ENCODE measurements at regions not wholly inside any gene's neighbourhood (a gene's known extent, or its start where the extent isn't known, plus 50 kb on each side); places are given as distances from the start of the nearest gene placed in this dataset.

DNA sequence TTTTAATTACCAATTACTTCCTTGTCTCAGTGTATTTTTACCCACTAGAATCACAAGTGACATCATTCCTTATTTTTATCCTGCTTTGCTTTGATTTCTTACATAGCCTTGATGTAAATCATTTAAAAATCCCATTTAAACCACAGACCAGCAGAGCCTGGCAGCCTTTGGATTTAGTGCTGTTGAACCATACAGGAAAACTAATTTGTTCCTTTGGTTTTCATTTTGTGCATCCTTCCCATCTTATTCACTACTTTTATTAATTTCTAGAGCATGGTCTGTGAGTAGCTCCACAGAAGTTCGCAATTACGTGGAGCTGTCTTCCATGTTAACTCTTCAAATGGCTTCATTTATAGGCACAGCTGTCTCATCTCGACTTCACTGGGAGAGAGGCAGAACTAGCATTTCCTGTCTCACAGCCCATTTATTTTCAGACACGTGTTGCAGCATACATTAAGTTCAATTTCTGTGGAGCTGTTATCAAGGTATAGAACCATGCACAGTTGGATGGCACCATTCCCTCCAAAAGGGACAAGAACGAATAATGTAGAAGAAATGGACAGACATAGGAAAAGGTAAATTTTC is 235.3 kb downstream of the MRPL39 start:
- no peak for DNase-seq

DNA sequence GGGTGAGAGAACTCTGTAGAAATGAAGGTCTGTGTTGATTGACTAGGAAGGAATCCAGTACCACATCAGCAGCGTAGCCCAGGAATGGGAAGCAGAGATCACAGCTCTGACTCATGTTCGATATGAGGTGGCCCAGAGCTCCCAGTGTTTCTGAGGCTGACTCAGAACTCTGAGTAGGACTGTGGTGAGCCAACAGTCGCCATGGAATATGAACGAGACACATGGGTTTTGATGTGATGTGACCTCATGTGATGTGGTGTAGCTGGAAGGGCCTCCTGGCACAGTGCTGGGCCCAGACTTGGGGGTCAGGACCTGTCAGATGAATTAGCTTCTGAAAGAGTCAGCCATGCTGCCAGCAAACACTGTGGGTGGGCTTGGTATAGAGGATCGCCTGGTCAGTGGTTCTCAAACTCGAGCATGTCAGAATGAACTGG is 237.0 kb downstream of the MRPL39 start:
- DNase-seq, result no peak

DNA sequence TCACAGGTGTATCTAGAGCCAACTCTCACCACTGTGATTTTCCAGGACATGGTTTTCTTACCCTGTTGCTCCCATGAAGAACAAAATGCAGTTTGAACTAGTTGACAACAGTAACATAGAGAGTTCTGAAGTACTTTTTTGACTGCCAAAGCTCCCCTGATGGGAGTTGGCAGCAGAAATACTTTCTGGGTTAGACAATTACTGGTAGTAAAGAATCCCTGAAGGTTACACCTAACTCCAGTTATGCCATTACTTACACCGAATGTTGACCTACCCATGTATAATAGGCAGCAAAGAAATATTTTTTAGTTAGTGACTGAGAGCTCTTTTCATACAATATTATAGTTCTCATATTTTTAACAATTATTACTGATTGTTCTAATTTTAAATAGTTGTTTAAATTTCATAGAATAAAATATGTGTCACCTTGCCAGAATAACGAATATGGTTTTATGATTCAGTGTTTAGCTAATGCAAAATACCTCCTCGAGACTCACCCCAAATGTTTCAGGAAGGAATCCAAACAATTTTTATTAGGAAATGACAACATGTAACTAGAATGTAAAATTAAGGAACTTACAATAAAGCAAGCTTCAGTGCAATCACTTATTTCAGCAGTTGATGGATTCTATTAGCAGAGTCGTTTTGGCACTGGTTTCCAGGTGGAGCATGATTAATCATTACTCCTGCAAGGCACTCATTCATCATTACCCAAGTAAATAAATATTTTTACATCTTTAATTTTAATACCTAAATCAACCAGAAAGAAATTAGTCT is 237.6 kb downstream of the MRPL39 start:
- DNase-seq, result no peak

DNA sequence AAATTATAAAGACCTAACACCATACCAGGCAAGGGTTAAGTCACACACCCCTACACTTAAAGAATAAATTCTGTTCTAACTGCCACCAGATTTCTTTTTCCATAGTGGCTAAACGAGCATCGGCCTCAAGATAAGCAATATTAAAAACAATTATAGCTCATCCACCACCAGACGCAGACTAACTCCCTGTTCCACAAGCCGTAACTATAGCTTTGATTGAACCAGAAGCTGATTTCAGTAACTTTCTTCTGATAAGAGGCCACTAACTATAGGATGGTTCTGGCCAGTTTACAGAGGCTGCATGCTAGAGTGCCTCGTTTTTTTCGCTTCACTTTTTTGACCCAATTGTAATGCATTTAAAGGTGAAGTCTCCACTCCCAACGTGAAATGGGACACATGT is 238.8 kb downstream of the MRPL39 start:
- no peak for DNase-seq

DNA sequence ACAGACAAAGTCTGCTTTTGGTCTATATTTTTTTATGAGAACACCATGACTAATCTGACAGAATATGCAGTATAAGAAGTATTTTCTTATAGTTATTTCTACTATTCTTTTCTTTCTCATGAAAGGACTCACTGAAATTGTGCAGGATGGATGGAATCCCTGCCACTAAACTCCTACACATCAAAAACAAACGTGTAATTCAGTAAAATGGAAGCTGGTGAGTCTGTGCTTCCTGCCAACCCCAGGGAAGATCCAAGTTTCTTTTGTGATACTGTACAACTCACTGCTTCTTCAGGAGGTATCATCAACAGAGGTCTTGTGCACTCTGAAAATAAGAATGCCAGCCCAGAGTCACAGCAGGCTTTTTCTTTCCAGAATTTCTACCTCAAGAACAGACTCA is 241.2 kb downstream of the MRPL39 start:
- no peak for DNase-seq

DNA sequence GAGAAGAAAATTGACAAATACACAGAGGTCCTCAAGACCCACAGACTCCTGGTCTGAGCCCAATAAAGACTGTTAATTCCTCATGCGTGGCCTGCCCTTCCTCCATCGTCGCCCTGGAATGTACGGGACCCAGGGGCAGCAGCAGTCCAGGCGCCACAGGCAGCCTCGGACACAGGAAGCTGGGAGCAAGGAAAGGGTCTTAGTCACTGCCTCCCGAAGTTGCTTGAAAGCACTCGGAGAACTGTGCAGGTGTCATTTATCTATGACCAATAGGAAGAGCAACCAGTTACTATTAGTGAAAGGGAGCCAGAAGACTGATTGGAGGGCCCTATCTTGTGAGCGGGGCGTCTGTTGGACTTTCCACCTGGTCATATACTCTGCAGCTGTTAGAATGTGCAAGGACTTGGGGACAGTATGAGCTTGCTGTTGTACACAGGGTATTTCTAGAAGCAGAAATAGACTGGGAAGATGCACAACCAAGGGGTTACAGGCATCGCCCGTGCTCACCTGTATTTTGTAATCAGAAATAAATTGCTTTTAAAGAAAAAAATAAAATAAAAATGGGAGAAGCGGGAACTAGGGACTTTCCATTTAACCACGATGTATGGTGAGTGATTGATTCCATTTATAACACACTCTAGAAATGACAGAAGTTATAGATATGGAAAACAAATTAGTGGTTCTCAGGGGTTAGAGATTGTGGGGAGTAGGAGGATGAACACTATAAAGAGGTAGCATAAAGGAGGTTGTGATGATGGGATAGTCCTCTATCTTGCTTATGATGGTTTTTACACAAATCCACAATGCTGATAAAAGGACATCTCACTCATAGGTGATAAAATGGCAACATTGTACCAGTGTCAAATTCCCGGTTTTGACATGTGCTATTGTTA is 244.7 kb downstream of the MRPL39 start:
- DNase-seq, result no peak

DNA sequence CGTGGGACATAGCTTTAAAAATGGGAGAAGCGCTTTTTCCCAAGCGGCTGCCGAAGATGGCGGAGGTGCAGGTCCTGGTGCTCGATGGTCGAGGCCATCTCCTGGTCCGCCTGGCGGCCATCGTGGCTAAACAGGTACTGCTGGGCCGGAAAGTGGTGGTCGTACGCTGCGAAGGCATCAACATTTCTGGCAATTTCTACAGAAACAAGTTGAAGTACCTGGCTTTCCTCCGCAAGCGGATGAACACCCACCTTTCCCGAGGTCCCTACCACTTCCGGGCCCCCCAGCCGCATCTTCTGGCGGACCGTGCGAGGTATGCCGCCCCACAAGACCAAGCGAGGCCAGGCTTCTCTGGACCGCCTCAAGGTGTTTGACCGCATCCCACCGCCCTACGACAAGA is 245.5 kb downstream of the MRPL39 start:
- DNase-seq, result no peak

DNA sequence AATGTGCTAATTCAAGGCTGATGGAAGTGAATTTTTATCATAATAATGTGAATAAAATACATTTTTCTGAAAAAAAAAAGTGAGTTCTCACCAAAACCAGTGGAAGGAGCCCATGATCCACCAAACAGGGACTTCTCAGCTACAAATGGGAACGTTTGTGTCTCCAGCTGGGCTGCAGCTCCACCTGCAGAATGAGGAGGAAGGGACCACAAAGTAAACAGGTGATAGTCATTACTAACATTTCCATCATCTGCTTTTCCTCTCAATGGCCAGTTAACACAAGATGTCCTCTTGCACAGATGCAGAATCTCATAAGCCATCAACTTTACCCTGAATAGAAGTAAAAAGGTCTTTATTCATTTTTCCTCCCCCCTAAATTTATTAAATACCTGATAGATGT is 246.2 kb downstream of the MRPL39 start:
- no peak for DNase-seq

DNA sequence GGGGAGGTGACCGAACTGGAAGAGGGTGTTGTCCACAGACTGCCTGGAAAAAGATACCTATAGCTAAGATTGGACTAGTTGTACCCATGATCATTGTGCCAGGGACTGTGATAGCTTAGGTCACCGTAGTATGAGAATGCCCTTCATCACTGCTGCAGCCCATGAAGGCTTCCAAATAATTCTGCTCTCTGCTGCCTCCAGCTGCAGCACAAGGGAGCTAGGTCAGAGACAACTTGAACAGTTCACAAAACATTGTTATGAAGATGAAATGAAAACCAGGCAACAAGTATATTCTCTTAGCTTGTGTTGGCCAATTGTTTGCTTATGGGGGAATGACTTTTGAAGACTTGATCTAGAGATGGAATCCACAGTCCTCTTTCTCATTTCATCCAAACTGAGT is 246.7 kb downstream of the MRPL39 start:
- DNase-seq, result no peak

DNA sequence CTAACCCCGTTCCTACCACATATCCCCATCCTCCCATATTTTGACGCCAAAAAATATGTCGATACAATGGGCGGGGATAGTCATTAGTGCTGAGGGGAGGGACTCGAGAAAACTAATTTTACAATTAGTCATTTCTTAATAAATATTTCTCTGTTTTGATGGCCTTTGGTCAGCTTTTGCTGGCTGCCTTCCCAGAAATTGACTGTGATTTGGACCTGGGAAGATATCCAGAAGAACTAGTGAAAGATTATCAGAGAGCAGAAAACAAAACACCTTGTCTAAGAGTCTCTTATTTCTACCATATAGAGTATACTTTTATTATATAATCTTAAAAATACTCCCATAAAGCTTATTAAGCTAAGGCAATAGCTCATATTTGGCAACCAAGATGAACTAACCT is 247.6 kb downstream of the MRPL39 start:
- no peak for DNase-seq

DNA sequence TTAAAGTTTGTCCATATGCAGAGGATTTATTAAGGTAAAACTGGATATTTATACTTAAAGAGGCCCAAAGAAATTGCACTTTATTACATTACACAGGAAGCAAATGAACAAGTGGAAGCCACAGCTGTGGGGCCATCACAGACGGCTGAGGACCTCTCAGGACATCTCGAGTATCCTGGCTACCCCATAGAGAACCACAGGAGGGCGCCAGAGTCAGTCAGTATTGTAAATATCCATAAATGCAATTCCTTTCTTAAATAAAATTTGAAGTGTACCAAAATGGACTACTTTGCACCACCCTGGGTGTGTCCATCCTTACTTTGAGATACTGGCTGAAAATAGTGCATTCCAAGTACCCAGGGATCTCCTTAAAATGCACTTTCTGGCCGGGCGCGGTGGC is 257.2 kb downstream of the MRPL39 start:
- no peak for DNase-seq

DNA sequence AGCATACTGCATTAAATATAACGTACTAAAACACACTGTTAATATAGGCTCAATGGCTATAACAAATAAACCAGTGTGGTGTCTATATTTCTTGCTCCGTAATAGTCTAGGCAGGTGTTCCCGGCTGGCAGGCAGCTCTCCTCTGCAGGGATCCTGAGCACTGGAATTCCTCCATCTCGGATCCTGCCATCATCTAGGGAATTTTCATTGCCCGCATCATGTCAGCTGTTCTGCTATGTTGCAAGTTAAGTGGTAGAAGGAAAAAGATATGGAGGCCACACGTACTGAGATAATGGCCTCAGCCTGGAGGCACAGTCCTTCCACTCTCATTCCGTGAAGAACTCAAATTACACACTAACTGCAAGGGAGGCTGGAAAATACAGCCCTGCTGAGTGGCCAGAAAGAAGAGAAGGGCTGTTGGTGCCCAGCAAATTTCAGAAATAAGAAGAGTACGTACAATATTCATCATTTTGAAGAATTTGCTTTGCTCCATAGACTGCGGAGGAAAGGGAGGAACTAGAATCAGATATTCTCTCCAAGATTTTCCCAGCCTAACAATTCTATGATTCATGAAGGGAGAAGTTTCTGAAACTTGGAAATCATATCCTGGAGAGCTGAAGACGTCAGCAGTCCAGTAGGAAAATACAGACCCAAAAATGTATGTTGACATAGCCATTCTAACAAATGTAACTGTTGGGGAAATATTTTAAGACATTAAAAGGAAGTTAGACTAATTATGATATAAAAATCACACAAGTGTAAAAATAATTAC is 263.3 kb downstream of the MRPL39 start:
- no peak for DNase-seq

DNA sequence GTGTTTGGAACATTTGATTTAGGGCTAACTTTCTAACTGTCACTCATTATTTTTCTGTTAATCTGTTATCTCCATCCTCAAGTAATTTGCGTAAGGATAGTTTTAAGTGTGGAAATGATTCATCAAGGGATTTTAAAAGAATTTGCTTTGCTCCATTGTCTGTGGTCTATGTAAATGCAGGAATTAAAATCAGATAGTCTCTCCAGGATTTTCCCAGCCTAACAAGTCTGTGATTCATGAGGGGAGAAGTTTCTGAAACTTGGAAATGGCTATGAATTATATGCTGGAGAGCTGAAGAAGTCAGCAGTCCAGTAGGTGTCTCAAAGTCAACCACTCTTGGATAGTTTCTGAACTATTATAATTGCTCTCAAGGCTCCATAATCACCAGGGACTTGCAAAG is 264.5 kb downstream of the MRPL39 start:
- DNase-seq, result no peak

DNA sequence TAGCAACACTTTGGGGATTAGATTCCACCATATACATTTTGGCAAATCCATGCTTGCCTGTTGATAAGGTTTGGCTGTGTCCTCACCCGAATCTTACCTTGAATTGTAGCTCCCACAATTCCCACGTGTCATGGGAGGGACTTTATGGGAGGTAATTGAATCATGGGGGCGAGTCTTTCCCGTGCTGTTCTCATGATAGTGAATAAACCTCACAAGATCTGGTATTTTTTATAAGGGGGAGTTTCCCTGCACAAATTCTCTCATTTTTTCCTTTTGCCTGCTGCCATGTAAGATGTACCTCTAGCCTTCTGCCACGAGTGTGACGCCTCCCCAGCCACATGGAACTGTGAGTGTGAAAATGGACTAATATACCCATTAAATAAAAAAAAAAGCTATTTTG is 265.3 kb downstream of the MRPL39 start:
- DNase-seq, result no peak

DNA sequence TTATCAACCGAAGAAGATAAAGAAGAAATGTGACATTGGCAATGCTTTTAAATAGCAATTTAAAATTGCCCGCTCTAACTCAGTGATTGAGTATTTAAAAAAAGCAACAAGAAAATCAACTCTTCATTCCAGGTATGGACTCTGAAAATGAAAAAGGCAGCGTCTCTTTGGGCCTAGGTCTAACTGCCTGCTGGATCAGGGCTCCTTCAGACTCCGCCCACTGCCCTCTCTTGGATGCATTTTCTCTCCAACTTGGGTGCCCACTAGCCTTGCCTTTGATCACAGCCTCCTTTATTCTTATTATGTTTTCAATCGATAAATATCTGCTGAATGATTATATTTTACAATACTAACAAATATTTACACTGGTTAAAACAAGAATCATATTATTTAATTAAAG is 268.9 kb downstream of the MRPL39 start:
- DNase-seq, result no peak

DNA sequence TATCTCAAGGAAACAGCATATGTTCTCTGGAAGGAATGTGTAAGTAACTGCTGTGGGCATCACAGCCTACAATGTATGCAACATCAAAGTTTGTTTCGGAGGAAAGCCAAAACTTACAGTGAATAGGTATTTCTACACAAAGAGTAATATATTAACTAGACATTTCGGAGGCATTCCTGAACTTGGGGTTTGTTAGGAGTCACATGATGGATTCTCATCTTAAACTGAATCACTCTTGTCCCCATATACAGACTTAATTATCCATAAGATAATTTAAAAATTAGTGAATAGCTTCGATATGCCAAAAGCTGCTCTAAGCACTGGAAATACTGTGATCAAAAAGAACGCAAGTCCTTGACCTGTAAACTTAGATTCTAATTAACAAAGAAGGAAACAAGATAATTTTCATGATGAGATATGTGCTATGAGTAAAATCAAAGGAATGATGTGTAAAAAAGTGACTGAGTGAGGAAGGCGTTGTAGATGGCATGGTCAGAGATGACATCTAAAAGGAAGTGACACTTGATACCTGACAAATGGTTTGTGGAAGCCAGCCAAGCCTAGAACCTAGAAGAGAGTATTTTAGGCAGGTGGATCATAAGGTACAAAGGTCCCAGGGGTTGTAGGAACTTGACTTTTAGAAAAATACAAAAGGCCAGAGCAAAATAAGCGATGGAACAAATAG is 273.1 kb downstream of the MRPL39 start:
- no peak for DNase-seq

DNA sequence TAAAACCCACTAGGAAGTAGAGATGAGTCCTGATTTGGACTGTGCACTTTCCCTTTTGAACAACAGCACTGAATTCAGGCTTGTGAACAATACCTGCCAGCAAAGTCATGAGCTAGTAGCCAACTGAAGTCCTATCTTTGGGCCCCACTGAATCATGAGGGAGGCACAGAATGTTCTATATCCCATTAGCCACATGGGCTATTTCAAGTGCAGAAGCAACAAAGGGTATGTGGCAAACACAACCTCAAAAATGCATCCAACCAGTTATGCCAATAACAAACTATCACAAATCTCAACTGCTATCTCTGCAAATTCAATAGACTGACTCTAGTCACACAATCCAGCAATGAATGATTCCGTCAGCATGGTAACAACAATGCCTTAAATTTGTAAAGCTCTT is 276.0 kb downstream of the MRPL39 start:
- no peak for DNase-seq

DNA sequence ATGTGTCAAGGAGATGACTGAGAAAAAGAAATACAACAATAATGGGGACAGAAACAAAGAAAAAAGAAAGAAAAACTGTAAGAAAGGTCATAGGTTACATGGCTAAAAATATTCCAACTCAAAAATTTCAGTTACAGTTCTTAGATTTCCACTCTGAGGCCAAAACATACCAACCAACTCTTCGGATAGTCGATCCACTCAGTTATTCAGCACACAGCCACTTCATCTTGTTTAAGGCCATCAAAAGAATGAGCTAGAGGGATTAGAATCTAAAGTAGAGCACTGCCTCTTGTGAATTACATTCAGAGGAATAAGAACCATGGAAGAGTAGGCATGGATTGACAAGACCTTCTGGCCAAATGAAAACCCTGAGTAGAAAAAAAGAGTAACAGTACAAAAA is 277.0 kb downstream of the MRPL39 start:
- DNase-seq, result no peak

DNA sequence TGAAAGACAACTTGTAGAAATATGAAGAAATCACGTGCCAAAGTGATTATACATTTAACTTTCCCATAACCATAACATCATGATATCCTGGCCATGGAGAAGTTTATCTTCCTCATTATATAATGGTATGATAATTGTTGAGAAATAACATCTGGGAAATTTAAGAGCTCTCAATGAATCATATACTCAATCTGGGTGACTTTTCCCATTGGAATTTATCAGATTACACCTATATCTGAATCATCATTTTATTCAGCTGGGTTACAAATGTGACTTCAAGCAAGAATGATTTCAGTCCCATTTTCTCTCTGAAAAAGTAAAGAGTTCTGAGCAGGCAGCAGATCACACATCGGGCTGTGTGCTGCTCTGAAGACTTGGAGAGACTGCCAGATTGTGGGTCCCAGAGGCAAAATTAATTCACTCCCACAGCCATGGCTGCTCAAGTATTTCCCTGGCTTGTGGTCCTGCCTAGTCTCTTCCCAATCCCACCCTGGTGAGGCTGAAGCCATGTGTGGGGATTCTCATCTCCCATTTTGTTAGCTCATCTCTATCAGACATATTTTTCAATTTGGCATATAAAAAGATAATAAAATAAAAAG is 278.0 kb downstream of the MRPL39 start:
- no peak for DNase-seq

DNA sequence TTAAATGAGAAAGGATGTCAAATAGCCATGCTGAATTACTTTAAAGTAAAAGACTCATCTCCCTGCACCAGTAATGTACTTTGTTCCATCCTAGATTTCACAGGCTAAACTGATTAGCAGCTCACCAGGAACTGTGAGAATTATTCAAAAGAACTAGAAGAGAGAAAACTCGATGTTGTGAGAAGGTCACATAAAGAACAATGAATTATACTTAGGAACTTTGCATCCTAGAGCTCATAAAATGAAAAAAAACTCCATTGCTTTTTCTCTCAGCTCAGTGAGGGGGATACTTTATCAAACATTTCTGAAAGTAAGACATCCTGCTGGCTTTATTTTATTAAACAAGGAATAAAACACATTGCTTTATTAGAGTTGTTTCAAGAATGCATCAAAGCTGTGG is 278.5 kb downstream of the MRPL39 start:
- no peak for DNase-seq

DNA sequence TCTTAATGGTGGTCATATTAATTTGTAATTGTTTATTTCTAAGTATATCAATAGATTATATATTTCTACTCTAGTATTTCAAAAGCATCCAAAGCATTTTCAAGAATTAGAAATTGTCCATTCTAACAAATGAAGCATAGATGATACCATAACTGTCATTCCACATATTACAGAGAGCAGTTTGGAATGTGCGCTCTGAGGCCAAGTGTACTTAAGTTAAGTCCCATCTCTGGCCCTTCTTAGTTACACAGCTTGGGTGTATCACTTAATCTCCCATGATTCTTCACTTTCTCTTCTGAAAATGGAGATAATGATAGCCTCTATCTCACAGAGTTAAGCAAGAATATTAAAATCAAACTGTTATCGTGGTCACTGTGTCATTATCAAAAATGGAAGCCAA is 281.1 kb downstream of the MRPL39 start:
- DNase-seq, result no peak

DNA sequence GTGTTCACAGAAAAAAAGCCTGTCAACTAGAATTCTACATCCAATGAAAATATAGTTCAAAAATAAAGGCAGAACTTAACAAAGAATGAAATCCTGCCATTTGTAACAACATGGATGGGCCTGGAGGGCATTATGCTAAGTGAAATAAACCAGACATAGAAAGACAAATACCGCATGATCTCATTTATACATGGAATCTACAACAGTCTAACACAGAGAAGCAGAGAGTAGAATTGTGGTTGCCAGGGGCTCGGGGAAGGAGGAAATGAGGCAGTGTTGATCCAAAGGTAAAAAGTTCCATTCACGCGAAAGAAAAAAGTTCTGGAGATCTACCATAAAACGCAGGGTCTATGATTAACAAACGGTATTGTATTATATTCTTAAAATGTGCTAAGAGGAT is 282.6 kb downstream of the MRPL39 start:
- no peak for DNase-seq

All from NCI-H1092 treated with DMSO at 0.1 percent for 48 hours (cell line).